ENCODE measurements at regions not wholly inside any gene's neighbourhood (a gene's known extent, or its start where the extent isn't known, plus 50 kb on each side); places are given as distances from the start of the nearest gene placed in this dataset.

DNA sequence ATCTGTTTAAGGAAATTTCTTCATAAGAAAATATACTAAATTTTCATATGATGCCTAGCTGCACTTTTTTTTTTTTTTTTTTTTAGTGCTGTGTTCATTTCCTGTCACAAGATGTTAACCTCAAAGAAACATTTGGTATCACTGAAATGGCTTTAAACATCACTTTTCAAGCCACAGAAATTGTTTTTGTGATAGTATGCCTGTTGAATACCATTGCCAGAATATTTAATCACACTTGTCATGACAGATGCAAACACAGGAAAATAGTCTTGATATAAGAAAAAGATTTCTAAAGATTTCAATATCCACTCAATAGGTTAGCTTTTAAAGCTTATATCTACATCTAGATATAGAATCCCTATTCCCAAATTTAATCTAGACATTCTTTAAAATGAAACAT lies 608.5 kb upstream of the AGTR1 start:
- TF ChIP-seq CTCF (IDR thresholded peaks at IDR 0.05), result no peak
- TF ChIP-seq POLR2A (IDR thresholded peaks at IDR 0.05), result no peak
